Thoracic aorta (tissue), 2 donors: ENCODE measurements at regions not wholly inside any gene's neighbourhood (a gene's known extent, or its start where the extent isn't known, plus 50 kb on each side); places are given as distances from the start of the nearest gene placed in this dataset.

Experiments used
- ATAC-seq: fragments of 150-250 bp; one replicate; pipeline ENCODE4 v1.8.0; 2017; ENCODE audit warnings: low read depth; ENCODE audit not compliant: insufficient number of reproducible peaks, low FRiP score
- DNase-seq: peaks from one replicate; pipeline ENCODE4 v3.0.0-alpha.2; 2020; ENCODE audit warnings: low spot score
- H3K27ac ChIP-seq, 2 donors: fragments of 200-600 bp; sonication (generic); 1 replicate in 1 of 2; 2 replicates in 1 of 2; pipeline ENCODE4 v1.5.1; 2016; ENCODE audit warnings: mild to moderate bottlenecking in 2 of 2, moderate library complexity in 2 of 2
- H3K27me3 ChIP-seq: fragments of 200-600 bp; sonication (generic); replicated peaks from 2 replicates; pipeline ENCODE4 v1.6.0; 2016; ENCODE audit warnings: mild to moderate bottlenecking; ENCODE audit not compliant: insufficient read depth
- H3K36me3 ChIP-seq: fragments of 200-600 bp; sonication (generic); one replicate; pipeline ENCODE4 v1.5.1; 2016
- H3K4me1 ChIP-seq, 2 donors: fragments of 200-600 bp; sonication (generic); 1 replicate in 1 of 2; 2 replicates in 1 of 2; pipeline versions ENCODE4 v1.5.1 to v1.6.0; 2016; ENCODE audit warnings: low read depth in 2 of 2, mild to moderate bottlenecking in 1 of 2; ENCODE audit not compliant: control insufficient read depth in 1 of 2
- H3K4me3 ChIP-seq: fragments of 200-600 bp; sonication (generic); 2 replicates; pipeline ENCODE4 v1.5.1; 2016; ENCODE audit warnings: mild to moderate bottlenecking
- H3K9me3 ChIP-seq: fragments of 200-600 bp; sonication (generic); 2 replicates; pipeline ENCODE4 v1.5.1; 2016
- TF ChIP-seq, protein P1 (sequence below): fragments of 200-600 bp; sonication (generic); IDR thresholded peaks from one replicate; pipeline ENCODE4 v1.5.1; 2019; ENCODE audit warnings: antibody characterized with exemption

DNA sequence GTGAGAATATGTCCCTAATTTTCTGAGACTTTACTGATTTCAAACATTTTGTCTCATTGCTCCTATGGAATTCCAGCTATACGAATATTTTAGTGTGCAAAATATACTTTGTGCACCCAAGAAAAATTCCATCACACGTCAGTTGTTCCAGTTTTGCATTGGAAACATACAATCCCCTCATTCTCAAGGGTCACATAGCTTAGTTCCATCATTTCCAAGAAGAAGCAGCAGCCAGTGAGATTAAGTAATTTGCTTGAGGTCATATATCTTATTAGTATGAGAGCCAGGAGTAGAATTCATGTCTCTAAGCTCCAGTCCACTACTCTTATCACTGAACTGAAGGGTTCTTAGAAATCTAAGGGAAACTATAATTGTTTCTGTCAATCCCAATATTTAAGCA is 746.7 kb upstream of the C9orf72 start:
- DNase-seq (no peak), ATAC-seq (no peak)
- Histone ChIP-seq H3K4me1 (no peaks in the 10 kb centered on the region), H3K4me3 (no peak overlapping the region), H3K9me3 (no peaks in the 10 kb centered on the region), H3K27ac (no peak overlapping the region), H3K27me3 (no peaks in the 10 kb centered on the region), H3K36me3 (no peaks in the 10 kb centered on the region)
- TF ChIP-seq, protein P1, sequence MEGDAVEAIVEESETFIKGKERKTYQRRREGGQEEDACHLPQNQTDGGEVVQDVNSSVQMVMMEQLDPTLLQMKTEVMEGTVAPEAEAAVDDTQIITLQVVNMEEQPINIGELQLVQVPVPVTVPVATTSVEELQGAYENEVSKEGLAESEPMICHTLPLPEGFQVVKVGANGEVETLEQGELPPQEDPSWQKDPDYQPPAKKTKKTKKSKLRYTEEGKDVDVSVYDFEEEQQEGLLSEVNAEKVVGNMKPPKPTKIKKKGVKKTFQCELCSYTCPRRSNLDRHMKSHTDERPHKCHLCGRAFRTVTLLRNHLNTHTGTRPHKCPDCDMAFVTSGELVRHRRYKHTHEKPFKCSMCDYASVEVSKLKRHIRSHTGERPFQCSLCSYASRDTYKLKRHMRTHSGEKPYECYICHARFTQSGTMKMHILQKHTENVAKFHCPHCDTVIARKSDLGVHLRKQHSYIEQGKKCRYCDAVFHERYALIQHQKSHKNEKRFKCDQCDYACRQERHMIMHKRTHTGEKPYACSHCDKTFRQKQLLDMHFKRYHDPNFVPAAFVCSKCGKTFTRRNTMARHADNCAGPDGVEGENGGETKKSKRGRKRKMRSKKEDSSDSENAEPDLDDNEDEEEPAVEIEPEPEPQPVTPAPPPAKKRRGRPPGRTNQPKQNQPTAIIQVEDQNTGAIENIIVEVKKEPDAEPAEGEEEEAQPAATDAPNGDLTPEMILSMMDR = no peak

DNA sequence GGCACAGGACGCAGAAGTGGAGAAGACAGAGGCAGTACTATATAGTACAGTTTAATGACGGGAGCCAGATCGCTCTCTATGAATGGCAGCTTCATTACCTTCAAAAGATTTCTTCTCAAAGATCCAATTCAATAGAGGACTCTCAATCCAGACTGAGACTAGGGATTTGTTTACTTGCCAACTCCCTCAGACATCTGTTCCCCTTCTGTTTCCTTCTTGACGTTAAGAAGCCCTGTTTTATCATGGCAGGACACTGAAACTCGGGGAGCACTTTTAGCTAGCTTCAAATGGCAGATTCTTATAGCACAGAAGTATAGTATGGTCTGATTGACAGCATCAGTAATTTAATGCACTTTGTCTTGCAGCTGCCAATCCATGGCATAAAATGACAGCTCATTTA is 747.3 kb upstream of the C9orf72 start:
- H3K27ac ChIP-seq = no peak overlapping the region
- H3K36me3 ChIP-seq = no peaks in the 10 kb centered on the region
- ATAC-seq = no peak
- H3K4me1 ChIP-seq = no peaks in the 10 kb centered on the region
- H3K27me3 ChIP-seq = no peaks in the 10 kb centered on the region
- no peak for DNase-seq
- no peaks in the 10 kb centered on the region for H3K9me3 ChIP-seq
- no peak overlapping the region for H3K4me3 ChIP-seq
- TF ChIP-seq, protein P1 = no peak

DNA sequence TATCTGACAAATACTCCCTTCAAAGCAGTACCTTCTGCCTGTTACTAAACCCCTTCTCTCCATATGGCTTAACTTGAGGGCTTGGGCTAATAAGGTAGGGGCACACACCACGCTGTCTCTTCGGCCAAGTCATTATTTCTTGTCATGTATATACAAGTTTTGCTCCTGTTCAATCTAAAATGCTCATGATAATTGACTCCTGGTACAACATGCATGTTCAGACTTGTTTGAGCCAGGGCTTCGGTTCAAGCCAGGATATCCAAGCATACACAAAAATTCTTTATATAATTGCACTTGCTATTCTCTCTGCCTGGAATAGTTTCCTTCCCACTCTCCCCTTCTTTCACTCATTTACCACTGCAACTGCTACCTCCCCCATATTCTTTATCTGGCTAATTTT is 756.0 kb upstream of the C9orf72 start:
- Histone ChIP-seq H3K27me3 (no peaks in the 10 kb centered on the region), H3K36me3 (no peaks in the 10 kb centered on the region), H3K9me3 (no peaks in the 10 kb centered on the region), H3K4me1 (no peaks in the 10 kb centered on the region), H3K4me3 (no peak overlapping the region), H3K27ac (no peak overlapping the region)
- DNase-seq (no peak), ATAC-seq (no peak)
- TF ChIP-seq, protein P1 = no peak

DNA sequence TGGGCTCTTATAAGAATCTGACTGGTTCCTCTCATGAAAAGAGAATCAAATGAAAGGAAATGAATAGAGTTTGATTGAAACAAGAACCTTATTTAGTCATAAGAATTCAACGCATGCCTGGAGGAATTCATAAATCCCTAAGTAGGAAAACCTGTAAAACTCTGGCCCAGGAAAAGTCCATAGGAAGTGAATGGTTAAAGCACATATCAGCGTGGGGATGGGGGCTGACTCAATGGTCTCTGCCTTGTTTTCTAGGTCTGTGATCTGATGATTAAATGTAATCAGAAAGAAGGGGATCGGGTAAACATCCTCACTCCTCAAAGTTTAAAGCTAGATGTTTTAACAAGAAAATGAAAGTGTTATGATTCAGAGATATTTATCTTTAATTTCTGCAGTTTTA is 759.4 kb upstream of the C9orf72 start:
- no peaks in the 10 kb centered on the region for H3K9me3 ChIP-seq
- no peak overlapping the region for H3K4me3 ChIP-seq
- ATAC-seq = no peak
- DNase-seq = no peak
- no peaks in the 10 kb centered on the region for H3K36me3 ChIP-seq
- no peak overlapping the region for H3K27ac ChIP-seq
- TF ChIP-seq, protein P1 = no peak
- H3K27me3 ChIP-seq = no peaks in the 10 kb centered on the region
- H3K4me1 ChIP-seq = no peaks in the 10 kb centered on the region

DNA sequence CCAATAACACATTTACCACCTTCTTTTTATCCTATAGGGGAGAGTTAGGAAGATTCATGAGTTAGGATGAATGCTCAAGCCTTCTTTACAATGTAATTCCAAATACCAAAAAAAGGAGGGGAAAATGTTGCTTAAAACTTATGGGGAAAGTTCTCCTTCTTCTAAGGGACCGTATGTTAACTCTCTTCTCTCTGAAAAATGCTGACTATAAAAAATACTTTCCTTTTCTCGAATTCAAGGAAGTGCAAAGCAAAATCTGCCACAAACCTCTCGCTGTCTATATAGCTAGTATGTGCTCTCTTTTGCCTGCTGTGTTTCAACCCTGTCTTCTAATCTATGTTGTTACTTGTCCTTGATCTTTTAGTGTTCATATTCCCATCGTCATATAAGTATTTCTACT is 768.6 kb upstream of the C9orf72 start:
- Histone ChIP-seq H3K4me3 (no peak overlapping the region), H3K9me3 (no peaks in the 10 kb centered on the region), H3K27ac (no peak overlapping the region), H3K4me1 (no peaks in the 10 kb centered on the region), H3K27me3 (no peaks in the 10 kb centered on the region), H3K36me3 (no peaks in the 10 kb centered on the region)
- ATAC-seq (no peak), DNase-seq (no peak)
- TF ChIP-seq, protein P1 = no peak
